NCI-H2196 (cell line): ENCODE measurements at regions not wholly inside any gene's neighbourhood (a gene's known extent, or its start where the extent isn't known, plus 50 kb on each side); places are given as distances from the start of the nearest gene placed in this dataset.

Source experiments
- DNase-seq: peaks from one replicate; lab custom pipeline; 2025; ENCODE audit not compliant: unreplicated experiment; lab: John Stamatoyannopoulos, UW

GRCh38 chr2:133766164-133766832 is 198.0 kb upstream of the NCKAP5 start:
- DNase-seq = no peak

GRCh38 chr2:133768256-133768655 is 200.0 kb upstream of the NCKAP5 start:
- no peak for DNase-seq

GRCh38 chr2:133768658-133769435 is 200.6 kb upstream of the NCKAP5 start:
- DNase-seq = no peak

GRCh38 chr2:133773854-133774653 is 205.8 kb upstream of the NCKAP5 start:
- no peak for DNase-seq

GRCh38 chr2:133774654-133775015 is 206.4 kb upstream of the NCKAP5 start:
- no peak for DNase-seq

GRCh38 chr2:133776936-133777573 is 208.8 kb upstream of the NCKAP5 start:
- no peak for DNase-seq

- DNase-seq = no peak
Observed at GRCh38 chr2:133777574-133777960, 209.3 kb upstream of the NCKAP5 start.

- DNase-seq = peak; percentile 73
Observed at GRCh38 chr2:133780099-133780996, 212.1 kb upstream of the NCKAP5 start.

GRCh38 chr2:133780997-133781513 is 212.8 kb upstream of the NCKAP5 start:
- DNase-seq = no peak

GRCh38 chr2:133787207-133787606 is 218.9 kb upstream of the NCKAP5 start:
- no peak for DNase-seq

- DNase-seq = no peak
Observed at GRCh38 chr2:133787651-133788050, 219.4 kb upstream of the NCKAP5 start.

- DNase-seq = no peak
Observed at GRCh38 chr2:133788386-133788785, 220.1 kb upstream of the NCKAP5 start.

GRCh38 chr2:133789743-133790142 is 221.5 kb upstream of the NCKAP5 start:
- DNase-seq = no peak

- DNase-seq = no peak
Observed at GRCh38 chr2:133790711-133791110, 222.4 kb upstream of the NCKAP5 start.

GRCh38 chr2:133791191-133791590 is 222.9 kb upstream of the NCKAP5 start:
- no peak for DNase-seq

- no peak for DNase-seq
Observed at GRCh38 chr2:133792223-133792622, 224.0 kb upstream of the NCKAP5 start.

- no peak for DNase-seq
Observed at GRCh38 chr2:133794114-133794513, 225.9 kb upstream of the NCKAP5 start.

GRCh38 chr2:133801946-133802345 is 233.7 kb upstream of the NCKAP5 start:
- no peak for DNase-seq

- DNase-seq = no peak
Observed at GRCh38 chr2:133802409-133803039, 234.3 kb upstream of the NCKAP5 start.

GRCh38 chr2:133806564-133806963 is 238.3 kb upstream of the NCKAP5 start:
- DNase-seq = no peak
